Sigmoid colon (tissue), 3 donors: ENCODE measurements at regions not wholly inside any gene's neighbourhood (a gene's known extent, or its start where the extent isn't known, plus 50 kb on each side); places are given as distances from the start of the nearest gene placed in this dataset.

Source experiments
- POLR2A ChIP-seq, 2 donors: fragments of 450-650 bp; IDR thresholded peaks; one replicate each; pipeline ENCODE4 v1.6.1; 2016; ENCODE audit warnings: antibody characterized with exemption in 2 of 2, mild to moderate bottlenecking in 2 of 2, moderate library complexity in 2 of 2
- TF ChIP-seq, protein P1 (sequence below), 4 experiments: fragments of 450-650 bp in 3 of 4; fragments of 200-600 bp in 1 of 4; IDR thresholded peaks; one replicate each; pipeline ENCODE4 v1.5.1; 2016 to 2019; ENCODE audit warnings: antibody characterized with exemption in 4 of 4, mild to moderate bottlenecking in 3 of 4, moderate library complexity in 2 of 4

DNA sequence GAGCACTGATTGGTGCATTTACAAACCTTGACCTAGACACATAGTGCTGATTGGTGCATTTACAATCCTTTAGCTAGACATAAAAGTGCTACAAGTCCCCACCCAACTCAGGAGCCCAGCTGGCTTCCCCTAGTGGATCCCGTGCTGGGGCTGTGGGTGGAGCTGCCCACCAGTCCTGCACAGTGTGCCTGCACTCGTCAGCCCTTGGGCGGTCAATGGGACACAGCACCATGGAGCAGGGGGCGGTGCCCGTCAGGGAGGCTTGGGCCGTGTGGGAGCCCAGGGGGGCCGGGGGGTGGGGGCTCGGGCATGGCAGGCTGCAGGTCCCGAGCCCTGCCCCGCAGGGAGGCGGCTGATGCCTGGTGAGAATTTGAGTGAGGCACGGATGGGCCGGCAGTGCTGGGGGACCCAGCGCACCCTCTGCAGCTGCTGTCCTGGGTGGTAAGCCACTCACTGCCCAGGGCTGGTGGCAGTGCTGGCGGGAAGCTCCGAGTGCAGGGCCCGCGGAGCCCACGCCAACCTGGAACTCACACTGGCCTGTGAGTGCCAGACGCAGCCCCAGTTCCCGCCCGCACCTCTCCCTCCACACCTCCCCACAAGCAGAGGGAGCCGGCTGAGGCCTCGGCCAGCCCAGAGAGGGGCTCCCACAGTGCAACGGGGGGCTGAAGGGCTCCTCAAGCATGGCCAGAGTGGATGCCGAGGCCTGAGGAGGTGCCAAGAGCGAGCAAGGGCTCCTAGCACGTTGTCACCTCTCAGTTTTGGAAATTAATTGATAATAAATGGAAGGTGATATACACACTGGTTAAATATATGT is 207.7 kb downstream of the RAP2B start:
- TF ChIP-seq, protein P1, sequence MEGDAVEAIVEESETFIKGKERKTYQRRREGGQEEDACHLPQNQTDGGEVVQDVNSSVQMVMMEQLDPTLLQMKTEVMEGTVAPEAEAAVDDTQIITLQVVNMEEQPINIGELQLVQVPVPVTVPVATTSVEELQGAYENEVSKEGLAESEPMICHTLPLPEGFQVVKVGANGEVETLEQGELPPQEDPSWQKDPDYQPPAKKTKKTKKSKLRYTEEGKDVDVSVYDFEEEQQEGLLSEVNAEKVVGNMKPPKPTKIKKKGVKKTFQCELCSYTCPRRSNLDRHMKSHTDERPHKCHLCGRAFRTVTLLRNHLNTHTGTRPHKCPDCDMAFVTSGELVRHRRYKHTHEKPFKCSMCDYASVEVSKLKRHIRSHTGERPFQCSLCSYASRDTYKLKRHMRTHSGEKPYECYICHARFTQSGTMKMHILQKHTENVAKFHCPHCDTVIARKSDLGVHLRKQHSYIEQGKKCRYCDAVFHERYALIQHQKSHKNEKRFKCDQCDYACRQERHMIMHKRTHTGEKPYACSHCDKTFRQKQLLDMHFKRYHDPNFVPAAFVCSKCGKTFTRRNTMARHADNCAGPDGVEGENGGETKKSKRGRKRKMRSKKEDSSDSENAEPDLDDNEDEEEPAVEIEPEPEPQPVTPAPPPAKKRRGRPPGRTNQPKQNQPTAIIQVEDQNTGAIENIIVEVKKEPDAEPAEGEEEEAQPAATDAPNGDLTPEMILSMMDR (IDR thresholded peaks at IDR 0.05), result no peak
- no peak for TF ChIP-seq POLR2A (IDR thresholded peaks at IDR 0.05)
